Transverse colon (tissue), 4 donors: ENCODE measurements at regions not wholly inside any gene's neighbourhood (a gene's known extent, or its start where the extent isn't known, plus 50 kb on each side); places are given as distances from the start of the nearest gene placed in this dataset.

Experiments
- CTCF ChIP-seq, 5 experiments: fragments of 200-600 bp in 3 of 5; fragments of 450-650 bp in 2 of 5; sonication (generic) in 3 of 5; IDR thresholded peaks; 1 replicate in 2 of 5; 2 replicates in 3 of 5; pipeline ENCODE4 v1.5.1; 2016 to 2017; ENCODE audit warnings: antibody characterized with exemption in 5 of 5, inconsistent platforms in 3 of 5, mild to moderate bottlenecking in 2 of 5, moderate library complexity in 1 of 5
- EP300 ChIP-seq: sonication (generic); formaldehyde crosslinking; IDR thresholded peaks from one replicate; pipeline ENCODE4 v1.6.1; 2017; ENCODE audit warnings: antibody characterized with exemption, low read depth
- POLR2A ChIP-seq: fragments of 450-650 bp; IDR thresholded peaks from one replicate; pipeline ENCODE4 v1.6.1; 2016; ENCODE audit warnings: antibody characterized with exemption, mild to moderate bottlenecking, moderate library complexity
- POLR2AphosphoS5 ChIP-seq, 3 donors: sonication (generic); formaldehyde crosslinking; IDR thresholded peaks; one replicate each; pipeline ENCODE4 v1.6.1; 2016; ENCODE audit warnings: antibody characterized with exemption in 3 of 3

- no peak for TF ChIP-seq CTCF (IDR thresholded peaks at IDR 0.05)
- TF ChIP-seq POLR2AphosphoS5 (IDR thresholded peaks at IDR 0.05), result no peak
- TF ChIP-seq EP300, result no peak
- TF ChIP-seq POLR2A, result no peak
These were observed 256.9 kb upstream of the DPP10 start for GRCh38 chr2:114185501-114185900.
